ENCODE measurements at regions not wholly inside any gene's neighbourhood (a gene's known extent, or its start where the extent isn't known, plus 50 kb on each side); places are given as distances from the start of the nearest gene placed in this dataset.

DNA sequence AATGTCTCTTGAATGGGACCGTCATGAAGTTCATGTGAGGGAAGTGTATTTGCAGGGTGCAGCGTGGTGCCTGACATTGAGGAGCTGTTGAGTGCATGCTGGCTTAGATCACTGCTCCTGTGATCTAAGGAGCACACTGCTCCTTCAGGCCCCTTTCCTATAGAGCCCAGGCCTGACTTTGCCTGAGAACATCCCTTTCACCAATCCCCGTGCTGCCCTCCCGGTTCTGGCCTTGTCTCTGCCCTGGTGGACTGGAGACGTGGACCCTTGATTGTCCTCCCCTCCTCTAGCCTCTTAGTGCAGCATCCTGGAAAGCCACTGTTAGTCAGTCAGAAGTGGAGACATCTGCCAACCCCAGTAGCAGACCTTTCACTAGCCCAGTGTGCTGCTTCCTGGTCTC lies 323.6 kb upstream of the HS6ST1 start:
- no peak overlapping the region for H3K4me3 Mint-ChIP-seq
- ATAC-seq: no peak
- no peaks in the 10 kb centered on the region for H3K36me3 Mint-ChIP-seq
- TF ChIP-seq, protein P1, sequence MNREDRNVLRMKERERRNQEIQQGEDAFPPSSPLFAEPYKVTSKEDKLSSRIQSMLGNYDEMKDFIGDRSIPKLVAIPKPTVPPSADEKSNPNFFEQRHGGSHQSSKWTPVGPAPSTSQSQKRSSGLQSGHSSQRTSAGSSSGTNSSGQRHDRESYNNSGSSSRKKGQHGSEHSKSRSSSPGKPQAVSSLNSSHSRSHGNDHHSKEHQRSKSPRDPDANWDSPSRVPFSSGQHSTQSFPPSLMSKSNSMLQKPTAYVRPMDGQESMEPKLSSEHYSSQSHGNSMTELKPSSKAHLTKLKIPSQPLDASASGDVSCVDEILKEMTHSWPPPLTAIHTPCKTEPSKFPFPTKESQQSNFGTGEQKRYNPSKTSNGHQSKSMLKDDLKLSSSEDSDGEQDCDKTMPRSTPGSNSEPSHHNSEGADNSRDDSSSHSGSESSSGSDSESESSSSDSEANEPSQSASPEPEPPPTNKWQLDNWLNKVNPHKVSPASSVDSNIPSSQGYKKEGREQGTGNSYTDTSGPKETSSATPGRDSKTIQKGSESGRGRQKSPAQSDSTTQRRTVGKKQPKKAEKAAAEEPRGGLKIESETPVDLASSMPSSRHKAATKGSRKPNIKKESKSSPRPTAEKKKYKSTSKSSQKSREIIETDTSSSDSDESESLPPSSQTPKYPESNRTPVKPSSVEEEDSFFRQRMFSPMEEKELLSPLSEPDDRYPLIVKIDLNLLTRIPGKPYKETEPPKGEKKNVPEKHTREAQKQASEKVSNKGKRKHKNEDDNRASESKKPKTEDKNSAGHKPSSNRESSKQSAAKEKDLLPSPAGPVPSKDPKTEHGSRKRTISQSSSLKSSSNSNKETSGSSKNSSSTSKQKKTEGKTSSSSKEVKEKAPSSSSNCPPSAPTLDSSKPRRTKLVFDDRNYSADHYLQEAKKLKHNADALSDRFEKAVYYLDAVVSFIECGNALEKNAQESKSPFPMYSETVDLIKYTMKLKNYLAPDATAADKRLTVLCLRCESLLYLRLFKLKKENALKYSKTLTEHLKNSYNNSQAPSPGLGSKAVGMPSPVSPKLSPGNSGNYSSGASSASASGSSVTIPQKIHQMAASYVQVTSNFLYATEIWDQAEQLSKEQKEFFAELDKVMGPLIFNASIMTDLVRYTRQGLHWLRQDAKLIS (CRISPR knock-in tag; IDR thresholded peaks at IDR 0.05; ENCODE audit: borderline replicate concordance): no peak
- TF ChIP-seq JAZF1 (CRISPR knock-in tag; IDR thresholded peaks at IDR 0.05) (no peak), ELF4 (CRISPR knock-in tag; IDR thresholded peaks at IDR 0.05; ENCODE audit: low read depth) (no peak), RORB (CRISPR knock-in tag; IDR thresholded peaks at IDR 0.05) (no peak), FOXK1 (CRISPR knock-in tag; IDR thresholded peaks at IDR 0.05) (no peak), NR2C2 (CRISPR knock-in tag; IDR thresholded peaks at IDR 0.05) (no peak), ZNF396 (CRISPR knock-in tag; IDR thresholded peaks at IDR 0.05; ENCODE audit: borderline replicate concordance) (no peak), GRHL2 (CRISPR knock-in tag; IDR thresholded peaks at IDR 0.05; ENCODE audit: insufficient replicate concordance, severe bottlenecking) (no peak), SMAD3 (CRISPR knock-in tag; IDR thresholded peaks at IDR 0.05; ENCODE audit: borderline replicate concordance) (no peak), EMX1 (CRISPR knock-in tag; IDR thresholded peaks at IDR 0.05) (no peak), NR3C1 (CRISPR knock-in tag; conservative IDR thresholded peaks at IDR 0.05; ENCODE audit: low read depth) (no peak), ZNF121 (CRISPR knock-in tag; IDR thresholded peaks at IDR 0.05) (no peak)
- TF ChIP-seq, protein P2, sequence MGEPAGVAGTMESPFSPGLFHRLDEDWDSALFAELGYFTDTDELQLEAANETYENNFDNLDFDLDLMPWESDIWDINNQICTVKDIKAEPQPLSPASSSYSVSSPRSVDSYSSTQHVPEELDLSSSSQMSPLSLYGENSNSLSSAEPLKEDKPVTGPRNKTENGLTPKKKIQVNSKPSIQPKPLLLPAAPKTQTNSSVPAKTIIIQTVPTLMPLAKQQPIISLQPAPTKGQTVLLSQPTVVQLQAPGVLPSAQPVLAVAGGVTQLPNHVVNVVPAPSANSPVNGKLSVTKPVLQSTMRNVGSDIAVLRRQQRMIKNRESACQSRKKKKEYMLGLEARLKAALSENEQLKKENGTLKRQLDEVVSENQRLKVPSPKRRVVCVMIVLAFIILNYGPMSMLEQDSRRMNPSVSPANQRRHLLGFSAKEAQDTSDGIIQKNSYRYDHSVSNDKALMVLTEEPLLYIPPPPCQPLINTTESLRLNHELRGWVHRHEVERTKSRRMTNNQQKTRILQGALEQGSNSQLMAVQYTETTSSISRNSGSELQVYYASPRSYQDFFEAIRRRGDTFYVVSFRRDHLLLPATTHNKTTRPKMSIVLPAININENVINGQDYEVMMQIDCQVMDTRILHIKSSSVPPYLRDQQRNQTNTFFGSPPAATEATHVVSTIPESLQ (CRISPR knock-in tag; IDR thresholded peaks at IDR 0.05): no peak
- TF ChIP-seq, protein P3, sequence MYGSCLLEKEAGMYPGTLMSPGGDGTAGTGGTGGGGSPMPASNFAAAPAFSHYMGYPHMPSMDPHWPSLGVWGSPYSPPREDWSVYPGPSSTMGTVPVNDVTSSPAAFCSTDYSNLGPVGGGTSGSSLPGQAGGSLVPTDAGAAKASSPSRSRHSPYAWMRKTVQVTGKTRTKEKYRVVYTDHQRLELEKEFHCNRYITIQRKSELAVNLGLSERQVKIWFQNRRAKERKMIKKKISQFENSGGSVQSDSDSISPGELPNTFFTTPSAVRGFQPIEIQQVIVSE (CRISPR knock-in tag; IDR thresholded peaks at IDR 0.05; ENCODE audit: borderline replicate concordance): no peak
- TF ChIP-seq, protein P4, sequence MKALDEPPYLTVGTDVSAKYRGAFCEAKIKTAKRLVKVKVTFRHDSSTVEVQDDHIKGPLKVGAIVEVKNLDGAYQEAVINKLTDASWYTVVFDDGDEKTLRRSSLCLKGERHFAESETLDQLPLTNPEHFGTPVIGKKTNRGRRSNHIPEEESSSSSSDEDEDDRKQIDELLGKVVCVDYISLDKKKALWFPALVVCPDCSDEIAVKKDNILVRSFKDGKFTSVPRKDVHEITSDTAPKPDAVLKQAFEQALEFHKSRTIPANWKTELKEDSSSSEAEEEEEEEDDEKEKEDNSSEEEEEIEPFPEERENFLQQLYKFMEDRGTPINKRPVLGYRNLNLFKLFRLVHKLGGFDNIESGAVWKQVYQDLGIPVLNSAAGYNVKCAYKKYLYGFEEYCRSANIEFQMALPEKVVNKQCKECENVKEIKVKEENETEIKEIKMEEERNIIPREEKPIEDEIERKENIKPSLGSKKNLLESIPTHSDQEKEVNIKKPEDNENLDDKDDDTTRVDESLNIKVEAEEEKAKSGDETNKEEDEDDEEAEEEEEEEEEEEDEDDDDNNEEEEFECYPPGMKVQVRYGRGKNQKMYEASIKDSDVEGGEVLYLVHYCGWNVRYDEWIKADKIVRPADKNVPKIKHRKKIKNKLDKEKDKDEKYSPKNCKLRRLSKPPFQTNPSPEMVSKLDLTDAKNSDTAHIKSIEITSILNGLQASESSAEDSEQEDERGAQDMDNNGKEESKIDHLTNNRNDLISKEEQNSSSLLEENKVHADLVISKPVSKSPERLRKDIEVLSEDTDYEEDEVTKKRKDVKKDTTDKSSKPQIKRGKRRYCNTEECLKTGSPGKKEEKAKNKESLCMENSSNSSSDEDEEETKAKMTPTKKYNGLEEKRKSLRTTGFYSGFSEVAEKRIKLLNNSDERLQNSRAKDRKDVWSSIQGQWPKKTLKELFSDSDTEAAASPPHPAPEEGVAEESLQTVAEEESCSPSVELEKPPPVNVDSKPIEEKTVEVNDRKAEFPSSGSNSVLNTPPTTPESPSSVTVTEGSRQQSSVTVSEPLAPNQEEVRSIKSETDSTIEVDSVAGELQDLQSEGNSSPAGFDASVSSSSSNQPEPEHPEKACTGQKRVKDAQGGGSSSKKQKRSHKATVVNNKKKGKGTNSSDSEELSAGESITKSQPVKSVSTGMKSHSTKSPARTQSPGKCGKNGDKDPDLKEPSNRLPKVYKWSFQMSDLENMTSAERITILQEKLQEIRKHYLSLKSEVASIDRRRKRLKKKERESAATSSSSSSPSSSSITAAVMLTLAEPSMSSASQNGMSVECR (CRISPR knock-in tag; IDR thresholded peaks at IDR 0.05; ENCODE audit: borderline replicate concordance): no peak
- TF ChIP-seq, protein P5, sequence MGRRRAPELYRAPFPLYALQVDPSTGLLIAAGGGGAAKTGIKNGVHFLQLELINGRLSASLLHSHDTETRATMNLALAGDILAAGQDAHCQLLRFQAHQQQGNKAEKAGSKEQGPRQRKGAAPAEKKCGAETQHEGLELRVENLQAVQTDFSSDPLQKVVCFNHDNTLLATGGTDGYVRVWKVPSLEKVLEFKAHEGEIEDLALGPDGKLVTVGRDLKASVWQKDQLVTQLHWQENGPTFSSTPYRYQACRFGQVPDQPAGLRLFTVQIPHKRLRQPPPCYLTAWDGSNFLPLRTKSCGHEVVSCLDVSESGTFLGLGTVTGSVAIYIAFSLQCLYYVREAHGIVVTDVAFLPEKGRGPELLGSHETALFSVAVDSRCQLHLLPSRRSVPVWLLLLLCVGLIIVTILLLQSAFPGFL (CRISPR knock-in tag; IDR thresholded peaks at IDR 0.05; ENCODE audit: borderline replicate concordance): no peak
- DNase-seq (ENCODE audit: low spot score): no peak
- no peak overlapping the region for H3K27ac Mint-ChIP-seq
- no peaks in the 10 kb centered on the region for H3K9me3 Mint-ChIP-seq
- ChIA-PET CTCF (no interaction called here), POLR2A (no interaction called here)
- peaks cover 27% of the 10 kb centered on the region for H3K27me3 Mint-ChIP-seq (ENCODE audit: low read depth)
- peaks cover 96% of the 10 kb centered on the region for H3K4me1 Mint-ChIP-seq
